Liver (tissue), 3 donors: ENCODE measurements at regions not wholly inside any gene's neighbourhood (a gene's known extent, or its start where the extent isn't known, plus 50 kb on each side); places are given as distances from the start of the nearest gene placed in this dataset.

Experiments used
- ATF3 ChIP-seq: IDR thresholded peaks from 2 replicates; pipeline ENCODE4 v1.6.1; 2016; ENCODE audit warnings: antibody characterized with exemption
- CTCF ChIP-seq: fragments of 150-350 bp; IDR thresholded peaks from 2 replicates; pipeline ENCODE4 v1.5.1; 2017; ENCODE audit warnings: improper control_type of control experiment, low read depth, low read length; ENCODE audit not compliant: missing input control
- EGR1 ChIP-seq, 2 donors: IDR thresholded peaks; 2 replicates each; pipeline ENCODE4 v1.6.1; 2016 to 2018; ENCODE audit warnings: antibody characterized with exemption in 2 of 2, low read depth in 2 of 2
- FOXA1 ChIP-seq: IDR thresholded peaks from 2 replicates; pipeline ENCODE4 v1.6.1; 2016; ENCODE audit warnings: antibody characterized with exemption
- GABPA ChIP-seq, 2 donors: IDR thresholded peaks in 1 of 2; conservative IDR thresholded peaks in 1 of 2; 2 replicates each; pipeline ENCODE4 v1.6.1; 2016; ENCODE audit warnings: antibody characterized with exemption in 2 of 2, mild to moderate bottlenecking in 1 of 2, moderate library complexity in 1 of 2
- JUND ChIP-seq, 2 donors: IDR thresholded peaks; 2 replicates each; pipeline ENCODE4 v1.6.1; 2016; ENCODE audit warnings: antibody characterized with exemption in 2 of 2
- MAX ChIP-seq: IDR thresholded peaks from 2 replicates; pipeline ENCODE4 v1.6.1; 2016; ENCODE audit warnings: antibody characterized with exemption
- NR2F2 ChIP-seq: IDR thresholded peaks from 2 replicates; pipeline ENCODE4 v1.6.1; 2016; ENCODE audit warnings: antibody characterized with exemption
- RAD21 ChIP-seq, 2 donors: IDR thresholded peaks; 2 replicates each; pipeline ENCODE4 v1.6.1; 2016; ENCODE audit warnings: antibody characterized with exemption in 2 of 2, mild to moderate bottlenecking in 2 of 2
- REST ChIP-seq: IDR thresholded peaks from 2 replicates; pipeline ENCODE4 v1.6.1; 2016; ENCODE audit warnings: antibody characterized with exemption, mild to moderate bottlenecking
- SP1 ChIP-seq: IDR thresholded peaks from 2 replicates; pipeline ENCODE4 v1.6.1; 2018; ENCODE audit warnings: antibody characterized with exemption, mild to moderate bottlenecking
- YY1 ChIP-seq: IDR thresholded peaks from 2 replicates; pipeline ENCODE4 v1.6.1; 2016; ENCODE audit warnings: antibody characterized with exemption, mild to moderate bottlenecking
- ZBTB33 ChIP-seq: IDR thresholded peaks from 2 replicates; pipeline ENCODE4 v1.6.1; 2016; ENCODE audit warnings: antibody characterized with exemption
- donor health status: healthy.
- donor health status: healthy.

- no peak for TF ChIP-seq CTCF
- no peak for TF ChIP-seq ATF3
- TF ChIP-seq YY1: no peak
- no peak for TF ChIP-seq REST
- TF ChIP-seq NR2F2: no peak
- no peak for TF ChIP-seq RAD21 (IDR thresholded peaks at IDR 0.05)
- TF ChIP-seq ZBTB33: no peak
- no peak for TF ChIP-seq GABPA (IDR thresholded peaks at IDR 0.05 in 1 of 2, conservative IDR thresholded peaks at IDR 0.05 in 1 of 2)
- no peak for TF ChIP-seq MAX
- TF ChIP-seq FOXA1: no peak
- TF ChIP-seq SP1: no peak
- TF ChIP-seq JUND (IDR thresholded peaks at IDR 0.05): no peak
- no peak for TF ChIP-seq EGR1 (IDR thresholded peaks at IDR 0.05; ENCODE audit: low read depth in 2 of 2)
These were observed 480.4 kb downstream of the TRIML1 start for GRCh38 chr4:188619456-188620149.
